Skin epidermis (tissue), 12 donors: ENCODE measurements at regions not wholly inside any gene's neighbourhood (a gene's known extent, or its start where the extent isn't known, plus 50 kb on each side); places are given as distances from the start of the nearest gene placed in this dataset.
"Not testable (repeated sequence)": the region's sequence is repeated elsewhere in the genome, so short reads cannot be mapped to it uniquely, and the experiment has no call there.

Source experiments
- H3K27ac ChIP-seq, 21 experiments: fragments of 200-600 bp; sonication (generic) in 11 of 21; one replicate each; pipeline ENCODE4 v1.5.0; 2020; ENCODE audit warnings: mild to moderate bottlenecking in 3 of 21, inconsistent platforms in 2 of 21, moderate library complexity in 2 of 21
- H3K4me3 ChIP-seq, 7 experiments: fragments of 200-600 bp; sonication (generic) in 2 of 7; one replicate each; pipeline ENCODE4 v1.5.0; 2020; ENCODE audit warnings: inconsistent platforms in 2 of 7, mild to moderate bottlenecking in 2 of 7, moderate library complexity in 1 of 7

- H3K27ac ChIP-seq, H3K4me3 ChIP-seq: not testable (repeated sequence)
Observed at GRCh38 chr4:22627851-22628250, 64.9 kb upstream of the GBA3 start.

GRCh38 chr4:22630161-22630975 lies 62.4 kb upstream of the GBA3 start:
- not testable (repeated sequence) for H3K4me3 ChIP-seq, H3K27ac ChIP-seq

GRCh38 chr4:22631167-22631566 lies 61.6 kb upstream of the GBA3 start:
- H3K27ac ChIP-seq, H3K4me3 ChIP-seq: not testable (repeated sequence)

GRCh38 chr4:22634541-22635181 lies 58.1 kb upstream of the GBA3 start:
- no peak overlapping the region for H3K27ac ChIP-seq
- peak overlapping the region in 2 of 7 experiments; percentile 3 to 18 for H3K4me3 ChIP-seq

- peak overlapping the region in 2 of 7 experiments; percentile 3 to 18 for H3K4me3 ChIP-seq
- H3K27ac ChIP-seq, result not testable (repeated sequence)
Observed at GRCh38 chr4:22635182-22635549, 57.6 kb upstream of the GBA3 start.

- Histone ChIP-seq H3K4me3 (no peak overlapping the region), H3K27ac (no peak overlapping the region)
Observed at GRCh38 chr4:22635692-22636091, 57.0 kb upstream of the GBA3 start.

- H3K4me3 ChIP-seq, result no peak overlapping the region
- no peak overlapping the region for H3K27ac ChIP-seq
Observed at GRCh38 chr4:22637306-22637705, 55.4 kb upstream of the GBA3 start.
